ELR (cell line): ENCODE measurements at regions not wholly inside any gene's neighbourhood (a gene's known extent, or its start where the extent isn't known, plus 50 kb on each side); places are given as distances from the start of the nearest gene placed in this dataset.

Experiments used
- DNase-seq: peaks from one replicate; pipeline ENCODE4 v3.0.0-alpha.2; 2015; ENCODE audit warnings: low read depth

- no peak for DNase-seq
Measured at GRCh38 chr2:219901155-219901554, 273.7 kb downstream of the SLC4A3 start.

DNA sequence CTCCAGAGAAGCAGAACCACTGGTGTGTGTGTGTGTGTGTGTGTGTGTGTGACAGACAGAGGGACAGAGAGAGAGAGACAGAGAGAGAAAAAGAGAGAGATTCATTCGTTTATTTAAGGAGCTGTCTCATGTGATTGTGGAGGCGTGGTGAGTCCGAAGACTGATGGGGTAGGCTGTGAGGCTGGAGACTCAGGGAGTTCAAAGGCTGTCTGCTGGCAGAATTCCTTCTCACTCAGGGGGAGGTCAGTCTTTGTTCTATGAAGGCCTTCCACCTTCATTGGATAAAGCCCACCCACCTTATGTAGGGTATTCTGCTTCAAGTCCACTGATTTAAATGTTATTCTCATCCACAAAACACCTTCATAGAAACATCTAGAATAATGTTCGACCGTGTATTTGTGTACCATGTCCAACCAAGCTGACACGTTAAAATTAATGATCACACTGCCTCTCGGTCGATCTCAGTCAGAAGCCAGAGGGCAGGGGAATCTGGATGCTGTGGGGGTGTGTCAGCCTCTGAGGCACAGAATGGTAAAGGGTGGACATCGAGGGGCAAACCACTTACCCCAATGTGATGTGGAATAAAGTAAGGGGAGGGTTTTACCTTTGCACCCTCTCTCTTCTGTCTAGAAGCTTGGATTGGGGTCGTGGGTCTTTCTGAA lies 275.6 kb downstream of the SLC4A3 start:
- DNase-seq = no peak

DNA sequence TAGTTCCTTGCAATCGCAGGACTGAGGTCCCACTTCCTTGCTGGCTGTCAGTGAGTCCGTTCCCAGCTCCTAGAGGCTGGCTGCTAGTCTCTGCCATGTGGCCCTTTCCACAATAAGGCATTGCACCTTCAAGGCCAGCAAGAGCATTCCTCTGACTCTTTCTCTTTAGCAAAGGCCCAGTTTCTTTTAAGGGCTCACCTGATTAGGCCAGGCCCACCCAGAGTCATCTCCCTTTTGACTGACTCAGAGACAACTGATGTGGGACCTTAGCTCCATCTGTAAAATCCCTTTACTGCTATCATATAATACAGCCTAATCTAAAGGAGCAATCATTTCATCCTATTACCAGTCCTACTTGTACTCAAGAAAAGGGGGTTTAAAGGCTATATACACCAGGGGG lies 278.2 kb downstream of the SLC4A3 start:
- no peak for DNase-seq

DNA sequence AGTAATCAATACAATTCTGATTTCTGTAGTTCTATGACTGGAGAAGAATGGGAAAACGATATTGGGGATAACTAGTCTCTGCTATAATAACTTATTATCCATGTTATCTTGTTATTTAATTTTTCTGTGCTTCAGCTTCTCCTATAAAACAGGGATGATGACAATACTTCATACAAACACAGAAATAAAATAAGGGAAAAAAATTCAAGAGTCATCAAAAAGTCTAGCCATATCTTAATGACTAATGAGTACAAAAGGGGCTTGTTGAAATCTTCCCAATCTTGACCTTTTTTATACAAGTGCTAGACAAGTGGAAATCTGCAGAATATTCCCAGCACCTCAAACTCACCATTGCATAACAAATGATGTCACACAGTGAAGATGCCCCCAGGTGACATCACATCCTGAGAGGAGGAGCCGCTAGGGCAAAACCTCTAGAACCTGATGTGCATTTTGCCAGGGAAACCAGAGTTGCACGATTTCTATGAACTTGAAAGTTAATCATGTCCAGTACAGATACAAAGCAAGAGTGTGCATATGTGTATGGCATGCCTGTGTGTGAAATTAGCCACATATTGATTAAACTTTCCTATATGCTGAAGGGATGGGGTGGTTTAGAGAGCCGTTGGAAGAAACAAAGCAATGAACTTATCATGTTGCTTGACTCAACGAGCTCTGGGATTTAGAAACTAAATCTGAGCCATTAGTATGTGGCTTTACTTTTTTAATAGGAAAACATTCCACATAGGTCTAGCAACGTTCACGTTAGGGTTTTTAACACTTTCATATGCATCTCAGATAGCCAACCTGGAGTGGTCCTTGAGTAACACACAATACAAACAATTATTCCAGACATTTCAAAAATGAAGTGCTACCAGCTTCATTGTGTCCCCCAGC lies 278.9 kb downstream of the SLC4A3 start:
- no peak for DNase-seq

DNA sequence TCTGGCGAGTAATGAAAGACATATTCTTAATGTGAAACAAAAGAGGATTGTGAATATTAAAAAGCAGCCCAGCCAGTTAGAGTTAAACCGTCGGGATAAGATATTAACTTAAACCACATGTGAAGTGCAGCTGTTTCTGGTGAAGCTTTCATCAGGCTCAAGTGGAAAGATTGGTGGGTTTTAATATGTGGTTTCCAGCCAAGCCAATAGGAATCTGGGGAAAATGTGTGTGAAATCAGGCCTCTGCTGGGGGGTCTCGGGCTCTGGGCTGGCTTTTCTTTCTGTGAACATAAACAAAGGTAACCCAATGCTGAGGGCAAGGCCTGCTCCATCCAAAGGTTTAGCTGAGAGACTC lies 279.6 kb downstream of the SLC4A3 start:
- no peak for DNase-seq

DNA sequence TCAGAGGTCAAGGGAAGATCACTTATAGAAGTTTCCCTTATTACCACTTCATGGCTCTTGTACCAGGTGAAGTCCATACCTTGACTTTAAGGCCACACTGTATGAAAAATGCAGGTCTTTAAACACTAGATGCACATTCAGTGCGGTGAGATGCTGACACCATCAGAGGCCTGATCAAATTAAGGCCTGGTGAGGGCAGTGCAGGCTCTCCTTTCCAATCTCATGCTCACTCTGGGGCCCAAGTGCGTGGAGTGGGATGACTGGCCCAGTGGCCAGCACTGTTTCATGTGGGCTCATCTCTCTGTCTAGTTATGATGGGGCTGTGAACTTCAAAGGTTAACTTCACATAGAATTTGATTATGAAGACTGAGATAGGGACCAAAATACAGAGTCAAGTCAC lies 281.1 kb downstream of the SLC4A3 start:
- DNase-seq = peak; percentile 7

- DNase-seq = no peak
Measured at GRCh38 chr2:219911541-219911940, 284.1 kb downstream of the SLC4A3 start.

DNA sequence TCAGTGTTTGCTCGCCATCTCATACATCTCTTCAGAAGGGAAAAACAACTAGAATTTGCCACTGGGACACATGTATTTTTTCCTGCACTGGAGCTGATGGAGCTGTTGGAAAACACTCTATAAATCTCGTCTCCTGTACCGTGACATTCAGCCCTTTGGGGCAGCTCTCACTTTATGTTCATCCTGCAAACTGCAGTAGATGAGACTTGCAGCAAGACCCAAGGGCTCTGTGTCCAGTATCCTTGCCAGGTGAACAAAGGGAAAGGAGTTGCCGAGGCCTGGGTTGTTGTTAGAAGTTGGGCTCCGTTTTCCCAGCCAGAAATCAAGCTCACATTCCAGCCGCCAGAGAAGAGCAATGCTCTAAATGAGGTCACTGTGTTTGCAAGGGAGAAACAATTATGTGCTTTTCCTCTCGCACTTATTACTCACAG lies 285.1 kb downstream of the SLC4A3 start:
- peak; percentile 36 for DNase-seq

- no peak for DNase-seq
Measured at GRCh38 chr2:219914577-219914976, 287.1 kb downstream of the SLC4A3 start.

DNA sequence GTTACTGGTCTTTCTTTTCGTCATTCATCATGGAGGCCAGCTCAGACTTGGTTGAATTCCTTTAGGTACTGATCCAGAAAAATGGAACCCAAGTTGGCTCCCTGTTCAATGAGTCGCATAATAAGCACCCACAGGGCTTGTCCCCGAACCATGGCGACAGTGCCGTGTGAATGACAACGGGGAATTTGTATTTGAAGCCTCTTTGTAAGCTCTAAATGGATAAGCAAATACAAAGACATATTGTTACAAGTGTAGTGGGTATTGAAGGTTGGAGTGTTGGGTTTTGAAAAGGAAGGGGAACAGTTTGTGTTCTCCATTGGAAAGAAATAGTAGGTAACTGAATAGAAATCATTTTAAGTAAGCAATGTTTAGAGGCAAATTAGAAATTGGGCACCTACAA lies 288.9 kb downstream of the SLC4A3 start:
- DNase-seq = no peak

DNA sequence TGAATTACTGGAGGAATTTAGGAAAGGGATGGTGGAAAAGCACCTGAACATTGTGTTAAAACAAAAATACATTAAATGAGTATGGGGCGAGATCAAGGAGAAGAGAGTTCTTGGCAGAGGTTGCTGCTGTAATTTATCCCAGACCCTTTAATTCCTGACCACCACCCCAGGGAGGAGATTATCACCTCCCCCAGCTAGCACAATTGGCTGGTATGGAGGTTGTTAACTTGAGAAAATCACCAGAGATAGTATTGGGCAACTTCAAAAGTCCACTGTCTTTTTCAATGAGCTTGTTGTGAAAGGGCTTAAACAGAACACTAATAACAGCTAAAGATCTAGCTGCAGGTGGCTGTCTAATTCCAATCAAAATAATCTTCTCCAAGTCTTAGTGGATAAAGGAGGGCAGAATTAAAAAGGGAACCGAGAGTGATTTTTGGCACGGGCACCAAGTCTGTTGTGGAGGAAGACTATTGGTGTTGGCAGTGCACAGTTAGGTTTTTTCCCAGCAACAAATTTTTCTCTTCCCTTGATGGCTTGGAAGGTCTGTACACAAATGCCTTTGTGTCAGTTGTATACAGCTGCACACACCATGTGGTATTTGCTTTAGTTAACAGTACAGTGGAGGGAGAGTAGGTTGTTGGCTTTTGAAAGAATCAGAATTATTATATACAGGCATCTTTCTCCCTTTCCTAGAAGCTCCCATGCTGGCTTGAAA lies 289.5 kb downstream of the SLC4A3 start:
- DNase-seq = no peak

DNA sequence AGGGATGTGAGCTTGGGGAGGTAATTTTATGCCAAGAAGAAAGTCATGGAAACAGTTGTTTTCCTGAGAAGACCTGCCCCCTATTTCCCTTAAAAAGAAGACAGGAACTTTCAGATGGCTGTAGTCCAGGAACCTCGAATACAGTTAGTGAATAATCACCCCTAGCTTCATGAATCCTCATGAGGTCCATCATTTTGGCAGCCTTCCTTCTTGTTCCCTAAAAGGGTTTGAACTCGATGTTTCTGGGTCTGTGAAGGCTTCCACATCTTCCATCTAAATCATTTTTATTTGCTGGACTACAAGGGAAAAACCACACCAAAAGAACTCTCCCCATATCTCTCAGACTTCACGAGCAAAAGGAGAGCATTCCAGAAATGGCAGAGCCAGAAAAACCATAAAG lies 290.8 kb downstream of the SLC4A3 start:
- DNase-seq = no peak

GRCh38 chr2:219918944-219919343 lies 291.5 kb downstream of the SLC4A3 start:
- no peak for DNase-seq

DNA sequence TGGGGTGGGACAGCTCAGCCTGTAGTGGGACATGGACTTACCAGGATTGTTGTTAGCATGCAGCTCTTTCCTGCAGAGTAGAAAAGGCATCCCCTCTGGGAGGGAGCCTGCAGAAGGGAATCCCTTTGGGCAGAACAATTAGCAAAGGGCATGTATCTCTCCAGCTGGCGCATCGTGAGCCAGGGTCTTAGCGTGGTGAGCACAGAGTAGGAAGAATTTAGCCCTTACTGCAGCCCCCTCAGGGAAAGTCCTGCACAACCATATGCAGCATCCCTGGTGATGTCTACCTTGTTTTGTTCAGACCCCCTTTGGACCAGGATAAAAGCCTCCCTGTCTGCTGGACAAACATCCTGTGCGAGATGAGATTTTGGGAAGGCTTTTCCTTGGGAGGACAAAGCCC lies 292.1 kb downstream of the SLC4A3 start:
- DNase-seq = no peak

- DNase-seq = no peak
Measured at GRCh38 chr2:219929835-219930234, 302.4 kb downstream of the SLC4A3 start.

DNA sequence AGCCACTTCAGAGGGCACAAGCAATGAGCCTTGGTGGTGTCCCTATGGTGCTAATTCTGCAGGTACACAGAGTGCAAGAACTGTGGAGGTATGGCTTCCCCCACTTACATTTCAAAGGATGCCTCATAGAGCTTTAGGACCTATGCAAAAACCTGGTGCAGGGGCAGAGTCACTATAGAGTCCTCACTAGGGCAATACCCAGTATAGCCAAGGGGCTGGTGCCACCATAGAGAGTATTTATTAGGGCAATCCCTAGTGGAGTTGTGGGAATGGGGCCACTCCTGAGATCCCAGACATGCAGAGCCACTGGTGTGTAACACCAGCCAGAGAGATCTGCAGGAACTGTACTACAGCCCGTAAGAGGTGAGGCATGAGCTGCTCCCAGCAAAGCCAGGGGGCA lies 312.2 kb downstream of the SLC4A3 start:
- DNase-seq = no peak

- no peak for DNase-seq
Measured at GRCh38 chr2:219944866-219945265, 317.4 kb downstream of the SLC4A3 start.

GRCh38 chr2:219946021-219946420 lies 318.6 kb downstream of the SLC4A3 start:
- DNase-seq = no peak

DNA sequence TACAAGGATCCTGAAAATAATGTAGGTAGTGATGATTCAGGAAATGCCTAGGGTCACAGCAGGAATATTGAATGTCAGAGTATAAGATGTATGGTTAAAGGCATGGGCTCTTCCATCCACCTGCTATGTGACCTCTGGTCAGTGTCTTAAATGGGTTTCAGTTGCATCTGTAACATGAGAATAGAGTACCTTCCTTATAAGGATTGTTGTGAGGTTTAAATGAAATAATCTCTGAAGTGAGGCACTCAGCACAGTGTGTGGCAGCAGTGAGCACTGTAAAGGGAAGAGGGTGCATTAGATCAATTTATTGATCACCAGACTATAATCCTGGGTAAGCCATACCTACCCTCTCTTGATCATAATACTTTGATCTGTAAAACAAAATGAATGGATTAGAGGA lies 319.1 kb downstream of the SLC4A3 start:
- DNase-seq = no peak

DNA sequence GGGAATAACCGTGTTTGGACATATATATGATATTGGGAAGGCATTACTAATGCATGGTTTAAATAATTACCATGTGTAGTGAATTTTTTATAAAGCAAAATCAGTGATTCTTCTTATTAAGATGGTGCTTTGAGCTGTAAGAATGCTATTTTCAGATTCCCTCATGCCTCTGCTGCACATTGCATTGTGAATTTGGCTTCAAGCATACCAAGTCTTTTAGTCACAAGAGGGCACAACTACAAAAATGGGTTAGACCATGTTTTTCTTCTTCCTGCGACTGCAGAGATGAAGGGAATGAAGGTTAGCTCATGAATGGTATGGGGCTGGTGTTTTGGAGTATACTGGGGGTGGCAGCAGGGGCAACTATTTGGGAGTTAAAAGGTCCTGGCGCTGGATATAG lies 320.1 kb downstream of the SLC4A3 start:
- DNase-seq = peak; percentile 23

GRCh38 chr2:219949053-219949452 lies 321.6 kb downstream of the SLC4A3 start:
- no peak for DNase-seq

DNA sequence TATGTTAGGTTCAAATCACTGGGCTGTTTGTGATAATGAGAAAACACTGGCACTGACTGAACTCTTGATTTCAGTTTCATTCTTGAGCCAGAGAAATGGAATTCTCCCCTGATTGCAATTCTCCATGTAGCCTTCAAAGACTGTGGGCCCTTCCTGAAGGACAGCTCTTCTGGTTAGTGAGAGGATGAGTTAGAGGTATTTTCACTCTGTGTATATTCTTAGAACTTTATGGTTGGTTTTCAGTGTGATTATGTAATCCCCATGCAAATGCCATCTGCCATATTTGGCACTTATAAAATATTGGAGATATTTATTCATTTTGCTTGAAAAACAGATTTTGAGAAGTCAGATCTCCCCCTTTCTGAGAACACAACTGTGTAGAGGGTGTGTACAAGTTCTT lies 323.7 kb downstream of the SLC4A3 start:
- no peak for DNase-seq

GRCh38 chr2:219954331-219954730 lies 326.9 kb downstream of the SLC4A3 start:
- DNase-seq = peak; percentile 35
